ENCODE measurements at regions not wholly inside any gene's neighbourhood (a gene's known extent, or its start where the extent isn't known, plus 50 kb on each side); places are given as distances from the start of the nearest gene placed in this dataset.

DNA sequence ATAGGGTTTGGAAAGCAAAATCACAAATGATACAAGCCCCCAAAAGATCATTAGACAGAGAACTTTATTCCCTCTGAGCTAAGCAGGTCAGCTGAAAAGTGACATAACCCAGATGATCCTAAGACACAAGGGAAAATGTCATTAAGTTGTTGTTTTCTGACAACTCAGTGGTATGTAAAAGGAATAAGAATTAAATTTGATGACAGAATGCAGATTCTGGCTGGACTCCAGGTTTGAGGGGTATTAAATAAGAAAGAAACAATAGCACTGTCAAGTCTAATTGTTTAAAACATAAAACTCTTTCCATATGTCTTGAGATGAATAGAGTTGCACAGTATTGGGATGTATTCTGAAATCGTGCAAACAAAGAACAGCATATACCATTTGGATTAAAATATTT lies 429.9 kb downstream of the CAAP1 start:
- TF ChIP-seq, protein P1, sequence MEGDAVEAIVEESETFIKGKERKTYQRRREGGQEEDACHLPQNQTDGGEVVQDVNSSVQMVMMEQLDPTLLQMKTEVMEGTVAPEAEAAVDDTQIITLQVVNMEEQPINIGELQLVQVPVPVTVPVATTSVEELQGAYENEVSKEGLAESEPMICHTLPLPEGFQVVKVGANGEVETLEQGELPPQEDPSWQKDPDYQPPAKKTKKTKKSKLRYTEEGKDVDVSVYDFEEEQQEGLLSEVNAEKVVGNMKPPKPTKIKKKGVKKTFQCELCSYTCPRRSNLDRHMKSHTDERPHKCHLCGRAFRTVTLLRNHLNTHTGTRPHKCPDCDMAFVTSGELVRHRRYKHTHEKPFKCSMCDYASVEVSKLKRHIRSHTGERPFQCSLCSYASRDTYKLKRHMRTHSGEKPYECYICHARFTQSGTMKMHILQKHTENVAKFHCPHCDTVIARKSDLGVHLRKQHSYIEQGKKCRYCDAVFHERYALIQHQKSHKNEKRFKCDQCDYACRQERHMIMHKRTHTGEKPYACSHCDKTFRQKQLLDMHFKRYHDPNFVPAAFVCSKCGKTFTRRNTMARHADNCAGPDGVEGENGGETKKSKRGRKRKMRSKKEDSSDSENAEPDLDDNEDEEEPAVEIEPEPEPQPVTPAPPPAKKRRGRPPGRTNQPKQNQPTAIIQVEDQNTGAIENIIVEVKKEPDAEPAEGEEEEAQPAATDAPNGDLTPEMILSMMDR (IDR thresholded peaks at IDR 0.05; ENCODE audit: insufficient read depth, low read depth, low read length, missing control alignments) = no peak
- DNase-seq (ENCODE audit: low read depth) = no peak
- H3K4me3 ChIP-seq (ENCODE audit: low read depth, low read length) = no peak overlapping the region

- DNase-seq (ENCODE audit: low read depth) = no peak
- TF ChIP-seq, protein P1 (IDR thresholded peaks at IDR 0.05; ENCODE audit: insufficient read depth, low read depth, low read length, missing control alignments) = no peak
Observed at GRCh38 chr9:26462213-26462612, 430.4 kb downstream of the CAAP1 start.

DNA sequence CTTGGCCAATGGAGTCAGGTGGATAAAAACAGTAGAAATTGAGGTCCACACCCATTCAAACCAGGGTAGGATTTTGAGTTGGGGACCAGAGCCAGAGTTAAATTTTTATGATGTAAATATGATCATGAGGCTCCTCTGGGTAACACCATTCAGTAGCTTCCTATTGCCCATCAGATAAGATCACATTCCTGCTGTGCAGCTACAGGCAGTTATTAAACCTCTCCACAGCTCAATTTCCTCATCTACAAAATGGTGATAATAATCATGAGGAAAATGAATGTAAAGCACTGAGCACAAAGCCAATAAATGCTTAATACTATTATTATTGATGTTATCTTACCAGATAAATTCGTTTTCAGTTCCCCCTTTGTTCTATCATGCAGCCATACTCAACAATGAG lies 432.0 kb downstream of the CAAP1 start:
- TF ChIP-seq, protein P1 (IDR thresholded peaks at IDR 0.05; ENCODE audit: insufficient read depth, low read depth, low read length, missing control alignments) = no peak

More at GRCh38 chr9:26462213-26462612, 430.4 kb downstream of the CAAP1 start:
- H3K4me3 ChIP-seq (ENCODE audit: low read depth, low read length) = no peak overlapping the region

GRCh38 chr9:26459959-26460358 lies 432.6 kb downstream of the CAAP1 start:
- H3K4me3 ChIP-seq (ENCODE audit: low read depth, low read length) = no peak overlapping the region
- no peak for DNase-seq (ENCODE audit: low read depth)
- TF ChIP-seq, protein P1 (IDR thresholded peaks at IDR 0.05; ENCODE audit: insufficient read depth, low read depth, low read length, missing control alignments) = no peak

More for the DNA sequence above, 432.0 kb downstream of the CAAP1 start:
- no peak overlapping the region for H3K4me3 ChIP-seq (ENCODE audit: low read depth, low read length)
- DNase-seq (ENCODE audit: low read depth) = no peak

GRCh38 chr9:26458054-26458453 lies 434.5 kb downstream of the CAAP1 start:
- no peak for DNase-seq (ENCODE audit: low read depth)
- TF ChIP-seq, protein P1 (IDR thresholded peaks at IDR 0.05; ENCODE audit: insufficient read depth, low read depth, low read length, missing control alignments) = no peak
- H3K4me3 ChIP-seq (ENCODE audit: low read depth, low read length) = no peak overlapping the region

DNA sequence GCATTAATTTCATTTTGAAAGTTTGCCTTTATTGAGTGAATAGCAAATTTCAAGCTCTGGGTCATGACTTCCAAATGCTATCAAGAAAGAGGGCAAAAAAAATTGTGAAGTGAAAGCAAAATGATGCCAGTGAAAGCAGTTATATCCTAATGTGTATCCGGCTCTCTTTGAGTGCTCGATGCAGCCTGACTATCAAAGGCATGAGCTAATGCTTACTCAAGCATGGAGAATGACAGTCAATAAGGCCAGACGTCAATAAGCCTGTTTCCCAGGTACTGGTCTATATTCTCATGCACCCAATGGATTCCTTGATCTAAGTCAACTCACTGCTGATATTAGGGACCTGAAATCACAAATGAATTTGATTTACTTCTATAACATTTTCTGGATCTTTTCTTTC lies 435.5 kb downstream of the CAAP1 start:
- TF ChIP-seq, protein P1 (IDR thresholded peaks at IDR 0.05; ENCODE audit: insufficient read depth, low read depth, low read length, missing control alignments) = no peak
- no peak for DNase-seq (ENCODE audit: low read depth)
- no peak overlapping the region for H3K4me3 ChIP-seq (ENCODE audit: low read depth, low read length)

- H3K4me3 ChIP-seq (ENCODE audit: low read depth, low read length) = no peak overlapping the region
- DNase-seq (ENCODE audit: low read depth) = no peak
- TF ChIP-seq, protein P1 (IDR thresholded peaks at IDR 0.05; ENCODE audit: insufficient read depth, low read depth, low read length, missing control alignments) = no peak
Observed at GRCh38 chr9:26439061-26439624, 453.5 kb downstream of the CAAP1 start.

All from GM12865 (cell line).